DMS 273 treated with DMSO at 0.1 percent for 48 hours (cell line): ENCODE measurements at regions not wholly inside any gene's neighbourhood (a gene's known extent, or its start where the extent isn't known, plus 50 kb on each side); places are given as distances from the start of the nearest gene placed in this dataset.

Experiments used
- DNase-seq: peaks from one replicate; lab custom pipeline; 2025; lab: John Stamatoyannopoulos, UW

- peak; percentile 60 for DNase-seq
Observed at GRCh38 chr16:64823481-64824075, 298.3 kb downstream of the CDH11 start.

- DNase-seq: no peak
Observed at GRCh38 chr16:64809876-64810629, 311.8 kb downstream of the CDH11 start.

- no peak for DNase-seq
Observed at GRCh38 chr16:64808474-64808873, 313.4 kb downstream of the CDH11 start.

- no peak for DNase-seq
Observed at GRCh38 chr16:64791756-64792155, 330.1 kb downstream of the CDH11 start.

GRCh38 chr16:64784635-64785034 lies 337.2 kb downstream of the CDH11 start:
- DNase-seq: no peak

GRCh38 chr16:64782484-64782883 lies 339.4 kb downstream of the CDH11 start:
- DNase-seq: no peak

- DNase-seq: no peak
Observed at GRCh38 chr16:64780445-64780844, 341.4 kb downstream of the CDH11 start.

GRCh38 chr16:64778777-64779176 lies 343.1 kb downstream of the CDH11 start:
- no peak for DNase-seq

- no peak for DNase-seq
Observed at GRCh38 chr16:64773638-64774037, 348.2 kb downstream of the CDH11 start.

GRCh38 chr16:64773184-64773583 lies 348.7 kb downstream of the CDH11 start:
- no peak for DNase-seq

GRCh38 chr16:64771273-64771672 lies 350.6 kb downstream of the CDH11 start:
- no peak for DNase-seq

GRCh38 chr16:64762211-64762610 lies 359.7 kb downstream of the CDH11 start:
- DNase-seq: no peak

- DNase-seq: no peak
Observed at GRCh38 chr16:64754279-64754678, 367.6 kb downstream of the CDH11 start.

GRCh38 chr16:64751906-64752305 lies 370.0 kb downstream of the CDH11 start:
- no peak for DNase-seq

GRCh38 chr16:64749346-64749745 lies 372.5 kb downstream of the CDH11 start:
- DNase-seq: no peak

GRCh38 chr16:64745258-64745930 lies 376.5 kb downstream of the CDH11 start:
- DNase-seq: no peak

- DNase-seq: no peak
Observed at GRCh38 chr16:64742455-64743223, 379.2 kb downstream of the CDH11 start.

GRCh38 chr16:64740261-64740660 lies 381.6 kb downstream of the CDH11 start:
- no peak for DNase-seq

GRCh38 chr16:64738321-64738960 lies 383.4 kb downstream of the CDH11 start:
- no peak for DNase-seq

GRCh38 chr16:64736857-64737256 lies 385.0 kb downstream of the CDH11 start:
- DNase-seq: no peak

- no peak for DNase-seq
Observed at GRCh38 chr16:64731891-64732290, 390.0 kb downstream of the CDH11 start.

- no peak for DNase-seq
Observed at GRCh38 chr16:64730261-64730660, 391.6 kb downstream of the CDH11 start.
